Gastroesophageal sphincter (tissue), 4 donors: ENCODE measurements at regions not wholly inside any gene's neighbourhood (a gene's known extent, or its start where the extent isn't known, plus 50 kb on each side); places are given as distances from the start of the nearest gene placed in this dataset.

Source experiments
- ATAC-seq: fragments of 150-250 bp; one replicate; pipeline ENCODE4 v1.9.1; 2016; ENCODE audit warnings: mild to moderate bottlenecking, moderate library complexity
- H3K27ac ChIP-seq, 4 donors: fragments of 200-600 bp; sonication (generic) in 3 of 4; 1 replicate in 3 of 4; 2 replicates in 1 of 4; pipeline ENCODE4 v1.5.1; 2016 to 2019
- H3K27me3 ChIP-seq: fragments of 200-600 bp; sonication (generic); one replicate; pipeline ENCODE4 v1.5.1; 2019
- H3K36me3 ChIP-seq, 2 donors: fragments of 200-600 bp; sonication (generic); one replicate each; pipeline ENCODE4 v1.5.1; 2019; ENCODE audit warnings: control low read depth in 1 of 2
- H3K4me1 ChIP-seq, 3 donors: fragments of 200-600 bp; sonication (generic); 1 replicate in 2 of 3; 2 replicates in 1 of 3; pipeline ENCODE4 v1.5.1; 2016 to 2019; ENCODE audit warnings: control low read depth in 2 of 3
- H3K4me3 ChIP-seq, 2 donors: fragments of 200-600 bp; sonication (generic); one replicate each; pipeline ENCODE4 v1.5.1; 2019; ENCODE audit warnings: mild to moderate bottlenecking in 1 of 2, moderate library complexity in 1 of 2
- H3K9me3 ChIP-seq, 3 donors: fragments of 200-600 bp; sonication (generic); one replicate each; pipeline ENCODE4 v1.5.1; 2017 to 2019; ENCODE audit warnings: control low read depth in 2 of 3
- CTCF ChIP-seq, 4 experiments: fragments of 200-600 bp in 2 of 4; fragments of 450-650 bp in 2 of 4; sonication (generic) in 1 of 4; IDR thresholded peaks; one replicate each; pipeline ENCODE4 v1.5.1; 2017 to 2019; ENCODE audit warnings: antibody characterized with exemption in 4 of 4, mild to moderate bottlenecking in 2 of 4, moderate library complexity in 2 of 4
- EP300 ChIP-seq: sonication (generic); formaldehyde crosslinking; IDR thresholded peaks from one replicate; pipeline ENCODE4 v1.6.1; 2017; ENCODE audit warnings: antibody characterized with exemption, mild to moderate bottlenecking
- POLR2A ChIP-seq, 2 donors: fragments of 450-650 bp; IDR thresholded peaks; one replicate each; pipeline ENCODE4 v1.6.1; 2017; ENCODE audit warnings: antibody characterized with exemption in 2 of 2, mild to moderate bottlenecking in 2 of 2, moderate library complexity in 1 of 2
- POLR2AphosphoS5 ChIP-seq: sonication (generic); formaldehyde crosslinking; IDR thresholded peaks from one replicate; pipeline ENCODE4 v1.6.1; 2017; ENCODE audit warnings: antibody characterized with exemption
- WGBS, 2 donors: methylation state at CpG; one replicate each; pipeline ENCODE4 v1.1.5; 2018; ENCODE audit warnings: low coverage in 1 of 2; 5-methylcytosine and 5-hydroxymethylcytosine counted together

- TF ChIP-seq EP300, result no peak
- TF ChIP-seq POLR2A (IDR thresholded peaks at IDR 0.05), result no peak
- TF ChIP-seq CTCF (IDR thresholded peaks at IDR 0.05), result no peak
- TF ChIP-seq POLR2AphosphoS5, result no peak
- H3K36me3 ChIP-seq, result no peaks in the 10 kb centered on the region
- H3K27ac ChIP-seq, result no peak overlapping the region
- no peaks in the 10 kb centered on the region for H3K4me1 ChIP-seq
- ATAC-seq, result no peak
- 76 to 95% methylated on average over 2 of the region's 2 CpGs for WGBS, 2 donors
- H3K9me3 ChIP-seq, result no peaks in the 10 kb centered on the region
- H3K27me3 ChIP-seq, result no peaks in the 10 kb centered on the region
- H3K4me3 ChIP-seq, result no peak overlapping the region
Observed at GRCh38 chr1:212224102-212224501, 61.1 kb upstream of the PPP2R5A start.

GRCh38 chr1:212225416-212225815 is 59.8 kb upstream of the PPP2R5A start:
- no peak for ATAC-seq
- Histone ChIP-seq H3K4me3 (no peak overlapping the region), H3K27ac (no peak overlapping the region), H3K27me3 (no peaks in the 10 kb centered on the region), H3K4me1 (no peaks in the 10 kb centered on the region), H3K36me3 (no peaks in the 10 kb centered on the region), H3K9me3 (no peaks in the 10 kb centered on the region)
- WGBS, 2 donors, result 67 to 77% methylated on average over 3 to 6 of the region's 6 CpGs
- TF ChIP-seq POLR2AphosphoS5, result no peak
- TF ChIP-seq POLR2A (IDR thresholded peaks at IDR 0.05), result no peak

GRCh38 chr1:212225871-212226302 is 59.3 kb upstream of the PPP2R5A start:
- Histone ChIP-seq H3K27me3 (no peaks in the 10 kb centered on the region), H3K9me3 (no peaks in the 10 kb centered on the region), H3K4me3 (no peak overlapping the region), H3K27ac (no peak overlapping the region), H3K36me3 (no peaks in the 10 kb centered on the region), H3K4me1 (no peaks in the 10 kb centered on the region)
- ATAC-seq, result no peak
- TF ChIP-seq POLR2A (IDR thresholded peaks at IDR 0.05) (no peak), EP300 (no peak), CTCF (IDR thresholded peaks at IDR 0.05) (no peak), POLR2AphosphoS5 (no peak)
- WGBS, 2 donors, result 71 to 81% methylated on average over 3 of the region's 4 CpGs

- H3K36me3 ChIP-seq, result no peaks in the 10 kb centered on the region
- TF ChIP-seq CTCF (IDR thresholded peaks at IDR 0.05) (no peak), POLR2AphosphoS5 (no peak), EP300 (no peak), POLR2A (IDR thresholded peaks at IDR 0.05) (no peak)
- 94 to 100% methylated on average over 2 to 3 of the region's 3 CpGs for WGBS, 2 donors
- H3K9me3 ChIP-seq, result no peaks in the 10 kb centered on the region
- no peaks in the 10 kb centered on the region for H3K27me3 ChIP-seq
- H3K4me3 ChIP-seq, result no peak overlapping the region
- H3K4me1 ChIP-seq, result no peaks in the 10 kb centered on the region
- no peak for ATAC-seq
- no peak overlapping the region for H3K27ac ChIP-seq
Observed at GRCh38 chr1:212226467-212226866, 58.7 kb upstream of the PPP2R5A start.

GRCh38 chr1:212228076-212228475 is 57.1 kb upstream of the PPP2R5A start:
- 81 to 100% methylated on average over 2 of the region's 2 CpGs for WGBS, 2 donors
- Histone ChIP-seq H3K27ac (no peak overlapping the region), H3K4me3 (no peak overlapping the region), H3K9me3 (no peaks in the 10 kb centered on the region), H3K27me3 (no peaks in the 10 kb centered on the region), H3K36me3 (no peaks in the 10 kb centered on the region), H3K4me1 (no peaks in the 10 kb centered on the region)
- ATAC-seq, result no peak
- no peak for TF ChIP-seq EP300
- no peak for TF ChIP-seq POLR2A (IDR thresholded peaks at IDR 0.05)
- TF ChIP-seq CTCF (IDR thresholded peaks at IDR 0.05), result no peak
- no peak for TF ChIP-seq POLR2AphosphoS5
